GM12875 (cell line): ENCODE measurements at regions not wholly inside any gene's neighbourhood (a gene's known extent, or its start where the extent isn't known, plus 50 kb on each side); places are given as distances from the start of the nearest gene placed in this dataset.
"Not testable (repeated sequence)": the region's sequence is repeated elsewhere in the genome, so short reads cannot be mapped to it uniquely, and the experiment has no call there.

Experiments
- H3K4me3 ChIP-seq: one replicate; pipeline ENCODE4 v1.5.1; 2011; ENCODE audit warnings: low read depth, low read length, control low read depth
- TF ChIP-seq, protein P1 (sequence below): IDR thresholded peaks from 2 replicates; pipeline ENCODE4 v1.5.1; 2011; ENCODE audit warnings: low read depth, mild to moderate bottlenecking, control low read depth, inconsistent platforms, low read length, moderate library complexity, borderline replicate concordance; ENCODE audit not compliant: insufficient read depth

DNA sequence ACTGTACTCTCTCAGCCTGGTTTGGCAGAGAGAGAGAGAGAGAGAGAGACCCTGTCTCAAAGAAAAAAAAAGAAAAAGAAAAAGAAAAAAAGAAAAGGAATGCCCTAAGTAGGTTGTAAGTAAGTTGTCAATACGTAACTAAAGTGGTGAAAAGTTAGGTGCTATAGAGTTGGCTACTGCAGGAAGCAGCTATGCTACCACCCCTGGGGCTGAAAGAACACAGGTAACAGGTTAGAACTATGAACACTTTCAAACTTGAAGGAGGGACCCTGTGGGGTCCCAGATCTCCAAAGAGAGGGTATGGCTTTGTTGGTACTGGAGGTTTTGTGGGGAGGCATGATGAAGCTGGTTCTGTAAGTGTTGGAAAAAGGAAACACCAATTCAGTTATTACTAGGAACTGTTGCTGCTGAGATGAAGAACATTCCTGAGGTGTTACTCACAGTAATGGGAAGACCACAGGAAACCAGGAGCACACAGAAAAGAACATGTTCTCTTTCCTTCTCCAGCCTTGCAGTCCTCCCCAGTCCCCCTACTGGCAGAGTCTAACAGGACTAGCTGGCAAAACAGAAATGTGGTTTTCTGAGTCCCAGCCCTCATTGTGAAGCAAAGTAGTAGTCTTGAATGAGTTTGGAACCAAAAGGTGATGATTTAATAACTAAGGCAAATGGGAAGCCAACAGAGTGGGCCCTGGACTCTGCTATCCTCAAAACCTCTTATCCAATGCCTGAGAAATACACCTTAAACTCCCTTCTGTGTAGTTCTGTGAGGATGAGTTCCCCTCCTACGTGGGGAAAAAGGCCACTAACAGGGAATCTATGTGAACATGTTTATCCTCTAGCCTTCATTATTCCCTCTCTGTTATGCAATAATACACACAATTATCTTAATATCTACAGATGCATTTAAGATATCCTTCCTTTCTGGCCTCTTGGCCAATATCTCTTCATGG lies 427.0 kb upstream of the DDI1 start:
- TF ChIP-seq, protein P1, sequence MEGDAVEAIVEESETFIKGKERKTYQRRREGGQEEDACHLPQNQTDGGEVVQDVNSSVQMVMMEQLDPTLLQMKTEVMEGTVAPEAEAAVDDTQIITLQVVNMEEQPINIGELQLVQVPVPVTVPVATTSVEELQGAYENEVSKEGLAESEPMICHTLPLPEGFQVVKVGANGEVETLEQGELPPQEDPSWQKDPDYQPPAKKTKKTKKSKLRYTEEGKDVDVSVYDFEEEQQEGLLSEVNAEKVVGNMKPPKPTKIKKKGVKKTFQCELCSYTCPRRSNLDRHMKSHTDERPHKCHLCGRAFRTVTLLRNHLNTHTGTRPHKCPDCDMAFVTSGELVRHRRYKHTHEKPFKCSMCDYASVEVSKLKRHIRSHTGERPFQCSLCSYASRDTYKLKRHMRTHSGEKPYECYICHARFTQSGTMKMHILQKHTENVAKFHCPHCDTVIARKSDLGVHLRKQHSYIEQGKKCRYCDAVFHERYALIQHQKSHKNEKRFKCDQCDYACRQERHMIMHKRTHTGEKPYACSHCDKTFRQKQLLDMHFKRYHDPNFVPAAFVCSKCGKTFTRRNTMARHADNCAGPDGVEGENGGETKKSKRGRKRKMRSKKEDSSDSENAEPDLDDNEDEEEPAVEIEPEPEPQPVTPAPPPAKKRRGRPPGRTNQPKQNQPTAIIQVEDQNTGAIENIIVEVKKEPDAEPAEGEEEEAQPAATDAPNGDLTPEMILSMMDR, result peak; percentile 30; the same call in 1 of the 2 replicates
- no peak overlapping the region for H3K4me3 ChIP-seq

DNA sequence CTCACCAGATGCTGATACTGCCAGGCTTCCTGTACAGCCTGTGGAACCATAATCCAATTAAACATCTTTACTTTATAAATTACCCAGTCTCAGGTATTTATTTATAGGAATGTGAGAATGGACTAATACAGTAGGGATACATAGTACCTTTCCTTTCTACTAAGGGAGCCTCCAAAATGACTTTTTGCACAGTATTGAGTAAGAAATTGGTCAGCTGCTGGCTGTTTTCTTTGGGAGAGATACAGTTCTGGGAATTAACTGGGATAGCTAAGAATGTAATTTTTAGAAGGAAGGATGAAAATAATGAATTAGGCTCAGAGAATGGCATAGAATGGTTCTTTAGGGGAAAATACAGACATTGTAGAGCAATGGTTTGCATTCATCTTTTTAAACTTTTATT lies 426.0 kb upstream of the DDI1 start:
- no peak overlapping the region for H3K4me3 ChIP-seq
- TF ChIP-seq, protein P1, result no peak

DNA sequence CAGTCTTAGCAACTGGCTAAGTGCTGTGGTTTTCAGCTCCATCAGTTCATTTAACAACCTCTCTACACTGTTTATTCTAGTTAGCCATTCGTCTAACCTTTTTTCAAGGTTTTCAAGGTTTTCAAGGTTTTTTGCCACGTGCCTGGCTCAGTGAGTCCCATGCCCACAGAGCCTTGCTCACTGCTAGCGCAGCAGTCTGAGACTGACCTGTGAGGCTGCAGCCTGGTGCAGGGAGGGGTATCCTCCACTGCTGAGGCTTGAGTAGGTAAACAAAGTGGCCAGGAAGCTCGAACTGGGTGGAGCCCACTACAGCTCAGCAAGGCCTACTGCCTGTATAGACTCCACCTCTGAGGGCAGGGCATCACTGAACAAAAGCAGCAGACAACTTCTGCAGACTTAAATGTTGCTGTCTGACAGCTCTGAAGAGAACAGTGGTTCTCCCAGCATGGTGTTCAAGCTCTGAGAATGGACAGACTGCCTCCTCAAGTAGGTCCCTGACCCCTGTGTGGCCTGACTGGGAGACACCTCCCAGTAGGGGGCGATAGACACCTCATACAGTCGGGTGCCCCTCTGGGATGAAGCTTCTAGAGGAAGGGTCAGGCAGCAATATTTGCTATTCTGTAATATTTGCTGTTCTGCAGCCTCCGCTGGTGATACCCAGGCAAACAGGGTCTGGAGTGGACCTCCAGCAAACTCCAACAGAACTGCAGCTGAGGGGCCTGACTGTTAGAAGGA lies 424.7 kb upstream of the DDI1 start:
- H3K4me3 ChIP-seq, result not testable (repeated sequence)

DNA sequence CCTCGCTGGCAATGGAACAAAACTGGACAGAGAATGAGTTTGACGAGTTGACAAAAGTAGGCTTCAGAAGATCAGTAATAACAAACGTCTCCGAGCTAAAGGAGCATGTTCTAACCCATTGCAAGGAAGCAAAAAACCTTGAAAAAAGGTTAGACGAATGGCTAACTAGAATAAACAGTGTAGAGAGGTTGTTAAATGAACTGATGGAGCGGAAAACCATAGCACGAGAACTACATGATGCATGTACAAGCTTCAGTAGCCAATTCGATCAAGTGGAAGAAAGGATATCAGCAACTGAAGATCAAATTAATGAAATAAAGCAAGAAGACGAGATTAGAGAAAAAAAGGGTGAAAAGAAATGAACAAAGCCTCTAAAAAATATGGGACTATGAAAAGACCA lies 424.0 kb upstream of the DDI1 start:
- H3K4me3 ChIP-seq, result not testable (repeated sequence)

DNA sequence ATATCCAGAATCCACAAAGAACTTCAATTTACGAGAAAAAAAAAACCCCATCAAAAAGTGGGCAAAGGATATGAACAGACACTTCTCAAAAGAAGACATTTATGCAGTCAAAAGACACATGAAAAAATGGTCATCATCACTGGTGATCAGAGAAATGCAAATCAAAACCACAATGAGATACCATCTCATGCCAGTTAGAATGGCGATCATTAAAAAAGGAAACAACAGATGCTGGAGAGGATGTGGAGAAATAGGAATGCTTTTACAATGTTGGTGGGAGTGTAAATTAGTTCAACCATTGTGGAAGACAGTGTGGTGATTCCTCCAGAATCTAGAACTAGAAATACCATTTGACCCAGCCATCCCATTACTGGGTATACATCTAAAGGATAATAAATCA lies 419.9 kb upstream of the DDI1 start:
- H3K4me3 ChIP-seq, result not testable (repeated sequence)

DNA sequence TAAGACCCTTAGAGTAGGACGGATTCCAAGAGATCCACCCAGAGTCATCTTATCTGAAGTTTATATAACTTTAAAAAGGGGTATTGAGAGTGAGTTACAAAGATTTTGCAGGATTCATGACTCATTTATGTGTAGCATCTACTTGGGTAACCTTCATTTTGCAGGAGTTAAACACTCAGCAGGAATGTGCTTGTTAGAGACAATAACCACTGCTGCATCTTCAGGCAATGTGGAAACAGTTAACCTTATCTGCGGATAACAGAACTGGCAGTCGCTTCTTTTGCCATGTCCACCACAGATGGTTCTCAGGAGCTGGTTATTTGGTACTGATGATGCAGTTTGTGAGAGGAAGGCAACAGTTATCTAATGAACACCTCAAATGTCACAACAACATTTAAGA lies 417.9 kb upstream of the DDI1 start:
- H3K4me3 ChIP-seq, result no peak overlapping the region
- TF ChIP-seq, protein P1, result no peak

DNA sequence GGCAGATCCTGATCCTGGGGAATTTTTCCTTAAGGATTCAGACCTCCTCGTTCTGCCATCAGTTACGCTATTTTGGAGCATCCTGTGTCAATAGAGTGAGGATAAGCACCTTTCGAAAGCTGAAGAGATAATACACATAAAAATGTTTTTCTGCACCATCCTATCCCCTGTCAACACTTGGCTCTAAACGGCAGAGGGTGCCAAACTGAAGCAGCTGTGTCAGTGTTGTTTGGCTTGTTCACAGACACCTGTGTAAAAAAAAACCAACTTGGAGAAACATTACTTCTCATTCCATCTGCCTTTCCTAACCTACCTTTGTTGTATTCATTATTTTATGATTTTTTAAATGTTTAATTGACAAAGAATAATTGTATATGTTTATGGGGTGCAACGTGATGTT lies 417.0 kb upstream of the DDI1 start:
- no peak overlapping the region for H3K4me3 ChIP-seq
- TF ChIP-seq, protein P1, result peak; percentile 45; the same call in 1 of the 2 replicates

DNA sequence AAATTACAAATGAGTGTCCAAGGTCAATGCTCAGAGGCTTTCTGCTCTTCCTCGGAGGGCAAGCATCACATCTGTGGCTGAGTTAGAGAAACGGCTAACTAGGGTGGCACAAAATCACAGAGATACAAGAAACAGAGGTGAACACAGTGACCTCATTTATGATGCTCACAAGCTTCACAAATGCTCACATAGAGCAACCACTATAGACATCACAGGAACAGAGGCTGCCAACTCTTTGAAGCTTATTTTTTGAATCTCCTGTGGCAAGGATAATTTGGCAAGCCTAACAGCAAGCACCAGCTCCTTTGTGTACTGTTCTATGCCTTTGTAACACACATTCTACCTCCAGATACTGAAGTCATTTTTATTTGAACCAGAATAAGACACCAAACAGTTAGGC lies 416.5 kb upstream of the DDI1 start:
- TF ChIP-seq, protein P1, result no peak

More for the DNA sequence above, 416.5 kb upstream of the DDI1 start:
- H3K4me3 ChIP-seq, result no peak overlapping the region
